ENCODE measurements at regions not wholly inside any gene's neighbourhood (a gene's known extent, or its start where the extent isn't known, plus 50 kb on each side); places are given as distances from the start of the nearest gene placed in this dataset.

DNA sequence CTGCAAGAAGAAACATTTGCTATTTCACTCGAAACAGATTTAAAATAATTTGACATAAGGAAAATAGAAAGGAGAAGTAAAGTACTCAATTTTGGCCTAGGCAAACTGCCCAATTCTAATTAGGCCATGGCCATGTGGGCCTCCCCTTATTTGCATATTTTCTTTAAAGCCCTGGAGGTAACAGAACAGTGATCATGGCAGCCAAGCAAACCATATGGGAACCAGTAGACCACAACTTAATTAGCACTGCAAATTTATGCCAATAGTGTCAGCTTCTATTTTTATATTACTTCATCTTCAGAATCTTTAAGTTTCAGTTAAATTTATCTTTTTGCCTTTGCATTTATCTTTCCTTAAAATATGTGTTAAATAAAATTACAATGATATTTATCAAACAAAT, 63.3 kb upstream of the THSD7A start:
- ChIA-PET POLR2A (no interaction called here), CTCF (no interaction called here)
- no peak overlapping the region for H3K4me3 ChIP-seq (ENCODE audit: low read depth, low read length)
- no peak for DNase-seq (ENCODE audit: low read depth, low spot score)
- TF ChIP-seq, protein P1, sequence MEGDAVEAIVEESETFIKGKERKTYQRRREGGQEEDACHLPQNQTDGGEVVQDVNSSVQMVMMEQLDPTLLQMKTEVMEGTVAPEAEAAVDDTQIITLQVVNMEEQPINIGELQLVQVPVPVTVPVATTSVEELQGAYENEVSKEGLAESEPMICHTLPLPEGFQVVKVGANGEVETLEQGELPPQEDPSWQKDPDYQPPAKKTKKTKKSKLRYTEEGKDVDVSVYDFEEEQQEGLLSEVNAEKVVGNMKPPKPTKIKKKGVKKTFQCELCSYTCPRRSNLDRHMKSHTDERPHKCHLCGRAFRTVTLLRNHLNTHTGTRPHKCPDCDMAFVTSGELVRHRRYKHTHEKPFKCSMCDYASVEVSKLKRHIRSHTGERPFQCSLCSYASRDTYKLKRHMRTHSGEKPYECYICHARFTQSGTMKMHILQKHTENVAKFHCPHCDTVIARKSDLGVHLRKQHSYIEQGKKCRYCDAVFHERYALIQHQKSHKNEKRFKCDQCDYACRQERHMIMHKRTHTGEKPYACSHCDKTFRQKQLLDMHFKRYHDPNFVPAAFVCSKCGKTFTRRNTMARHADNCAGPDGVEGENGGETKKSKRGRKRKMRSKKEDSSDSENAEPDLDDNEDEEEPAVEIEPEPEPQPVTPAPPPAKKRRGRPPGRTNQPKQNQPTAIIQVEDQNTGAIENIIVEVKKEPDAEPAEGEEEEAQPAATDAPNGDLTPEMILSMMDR (IDR thresholded peaks at IDR 0.05; ENCODE audit: insufficient read depth, low read length, missing control alignments) = no peak

DNA sequence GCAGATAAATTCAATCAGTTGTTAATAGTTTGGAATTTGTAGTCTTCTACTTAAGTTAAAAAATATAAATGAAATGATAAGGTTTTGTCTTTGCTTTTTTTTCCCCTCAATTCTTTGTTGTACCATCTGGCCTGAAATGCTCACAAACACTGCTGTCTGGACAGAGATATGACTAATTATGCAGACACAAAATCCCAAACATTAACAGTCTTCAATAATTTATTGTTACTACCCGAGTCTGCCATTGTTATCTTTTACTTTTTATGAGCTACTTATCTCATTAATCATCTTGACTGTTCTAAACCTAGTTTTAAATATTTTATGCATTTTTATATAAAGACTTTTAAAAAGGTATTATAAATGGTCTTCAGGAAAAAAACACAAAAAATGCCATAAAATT, 64.7 kb upstream of the THSD7A start:
- POLR2A ChIA-PET = no interaction called here
- H3K4me3 ChIP-seq (ENCODE audit: low read depth, low read length) = no peak overlapping the region
- CTCF ChIA-PET = no interaction called here
- TF ChIP-seq, protein P1 (IDR thresholded peaks at IDR 0.05; ENCODE audit: insufficient read depth, low read length, missing control alignments) = no peak
- DNase-seq (ENCODE audit: low read depth, low spot score) = no peak

DNA sequence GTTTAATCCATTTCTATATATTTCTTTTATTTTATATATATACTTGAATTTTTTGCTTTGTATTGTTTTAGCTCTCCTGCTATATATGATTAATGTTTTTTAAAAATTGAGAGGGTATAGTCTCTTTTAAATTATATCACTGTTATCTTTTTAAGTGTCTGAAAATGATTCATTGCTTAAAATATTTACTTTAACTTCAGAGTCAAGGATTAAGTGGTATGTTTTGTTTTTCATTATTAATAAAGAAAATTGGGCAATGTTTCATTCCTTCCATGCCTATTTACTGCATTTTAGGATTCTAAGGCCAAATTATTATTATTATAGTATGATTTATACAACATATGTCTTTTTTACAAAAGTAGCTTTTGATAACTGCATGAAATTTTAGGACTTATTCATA, 67.2 kb upstream of the THSD7A start:
- no peak for DNase-seq (ENCODE audit: low read depth, low spot score)
- TF ChIP-seq, protein P1 (IDR thresholded peaks at IDR 0.05; ENCODE audit: insufficient read depth, low read length, missing control alignments) = no peak
- CTCF ChIA-PET = no interaction called here
- no peak overlapping the region for H3K4me3 ChIP-seq (ENCODE audit: low read depth, low read length)
- POLR2A ChIA-PET = no interaction called here

- DNase-seq (ENCODE audit: low read depth, low spot score) = no peak
- H3K4me3 ChIP-seq (ENCODE audit: low read depth, low read length) = no peak overlapping the region
- POLR2A ChIA-PET = no interaction called here
- TF ChIP-seq, protein P1 (IDR thresholded peaks at IDR 0.05; ENCODE audit: insufficient read depth, low read length, missing control alignments) = no peak
- CTCF ChIA-PET = no interaction called here
Observed at GRCh38 chr7:11910253-11910652, 78.3 kb upstream of the THSD7A start.

DNA sequence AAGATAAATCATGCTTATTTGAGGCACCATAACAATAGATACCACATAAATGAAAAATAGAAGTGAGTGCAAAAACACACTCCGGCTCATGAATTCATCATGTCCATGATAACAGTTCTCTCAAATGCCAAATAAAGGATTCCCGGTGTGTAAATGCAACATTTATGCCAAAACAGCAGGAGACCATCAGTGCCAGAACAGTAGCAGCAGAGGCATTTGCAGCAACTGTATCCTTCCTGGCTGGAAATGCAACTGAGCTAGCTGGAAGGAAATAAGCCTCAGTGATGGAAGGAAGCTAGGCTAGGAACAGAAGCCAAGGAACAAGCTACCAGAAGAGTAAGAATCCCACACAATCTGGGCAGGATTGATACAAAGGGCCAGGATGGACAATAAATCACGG, 79.9 kb upstream of the THSD7A start:
- H3K4me3 ChIP-seq (ENCODE audit: low read depth, low read length) = no peak overlapping the region
- CTCF ChIA-PET = no interaction called here
- POLR2A ChIA-PET = no interaction called here
- no peak for DNase-seq (ENCODE audit: low read depth, low spot score)
- TF ChIP-seq, protein P1 (IDR thresholded peaks at IDR 0.05; ENCODE audit: insufficient read depth, low read length, missing control alignments) = no peak

- H3K4me3 ChIP-seq (ENCODE audit: low read depth, low read length) = no peak overlapping the region
- DNase-seq (ENCODE audit: low read depth, low spot score) = no peak
- ChIA-PET CTCF (no interaction called here), POLR2A (no interaction called here)
- TF ChIP-seq, protein P1 (IDR thresholded peaks at IDR 0.05; ENCODE audit: insufficient read depth, low read length, missing control alignments) = no peak
Observed at GRCh38 chr7:11914645-11915044, 82.6 kb upstream of the THSD7A start.

Measured in AG04449 (cell line).